Globus pallidus (tissue), 1 donor: ENCODE measurements at regions not wholly inside any gene's neighbourhood (a gene's known extent, or its start where the extent isn't known, plus 50 kb on each side); places are given as distances from the start of the nearest gene placed in this dataset.
"Not testable (repeated sequence)": the region's sequence is repeated elsewhere in the genome, so short reads cannot be mapped to it uniquely, and the experiment has no call there.

Source experiments
- DNase-seq: peaks from one replicate; pipeline ENCODE4 v3.0.0-alpha.2; 2015; ENCODE audit warnings: low spot score

GRCh38 chr2:106009096-106009495 lies 185.0 kb downstream of the UXS1 start:
- no peak for DNase-seq

GRCh38 chr2:106004851-106005250 lies 189.2 kb downstream of the UXS1 start:
- no peak for DNase-seq

- DNase-seq: no peak
These were observed 194.7 kb downstream of the UXS1 start for GRCh38 chr2:105999211-105999989.

- no peak for DNase-seq
These were observed 196.4 kb downstream of the UXS1 start for GRCh38 chr2:105997711-105998110.

- DNase-seq: no peak
These were observed 203.5 kb downstream of the UXS1 start for GRCh38 chr2:105990624-105991023.

- DNase-seq: not testable (repeated sequence)
These were observed 204.3 kb downstream of the UXS1 start for GRCh38 chr2:105989803-105990202.

- no peak for DNase-seq
These were observed 205.0 kb downstream of the UXS1 start for GRCh38 chr2:105989070-105989469.

- DNase-seq: no peak
These were observed 216.3 kb downstream of the UXS1 start for GRCh38 chr2:105977807-105978206.

GRCh38 chr2:105977212-105977611 lies 216.9 kb downstream of the UXS1 start:
- DNase-seq: no peak

GRCh38 chr2:105974812-105975211 lies 219.3 kb downstream of the UXS1 start:
- no peak for DNase-seq

GRCh38 chr2:105972927-105973326 lies 221.2 kb downstream of the UXS1 start:
- no peak for DNase-seq

- DNase-seq: no peak
These were observed 221.9 kb downstream of the UXS1 start for GRCh38 chr2:105972246-105972645.

- no peak for DNase-seq
These were observed 224.5 kb downstream of the UXS1 start for GRCh38 chr2:105969552-105969951.

GRCh38 chr2:105962221-105962620 lies 217.5 kb downstream of the NCK2 start:
- no peak for DNase-seq

- no peak for DNase-seq
These were observed 217.0 kb downstream of the NCK2 start for GRCh38 chr2:105961599-105962146.

GRCh38 chr2:105959357-105959756 lies 214.6 kb downstream of the NCK2 start:
- DNase-seq: no peak

GRCh38 chr2:105954891-105955290 lies 210.2 kb downstream of the NCK2 start:
- no peak for DNase-seq

- DNase-seq: no peak
These were observed 209.2 kb downstream of the NCK2 start for GRCh38 chr2:105953942-105954341.

- no peak for DNase-seq
These were observed 207.4 kb downstream of the NCK2 start for GRCh38 chr2:105952131-105952530.

- DNase-seq: no peak
These were observed 206.6 kb downstream of the NCK2 start for GRCh38 chr2:105951384-105951694.

- DNase-seq: no peak
These were observed 206.0 kb downstream of the NCK2 start for GRCh38 chr2:105950521-105951383.

- no peak for DNase-seq
These were observed 199.3 kb downstream of the NCK2 start for GRCh38 chr2:105943977-105944376.
